Right hindlimb (tissue), 1 donor: ENCODE measurements at regions not wholly inside any gene's neighbourhood (a gene's known extent, or its start where the extent isn't known, plus 50 kb on each side); places are given as distances from the start of the nearest gene placed in this dataset.
"Not testable (repeated sequence)": the region's sequence is repeated elsewhere in the genome, so short reads cannot be mapped to it uniquely, and the experiment has no call there.

Experiments
- DNase-seq: peaks from one replicate; pipeline ENCODE4 v3.0.0-alpha.2; 2018

DNA sequence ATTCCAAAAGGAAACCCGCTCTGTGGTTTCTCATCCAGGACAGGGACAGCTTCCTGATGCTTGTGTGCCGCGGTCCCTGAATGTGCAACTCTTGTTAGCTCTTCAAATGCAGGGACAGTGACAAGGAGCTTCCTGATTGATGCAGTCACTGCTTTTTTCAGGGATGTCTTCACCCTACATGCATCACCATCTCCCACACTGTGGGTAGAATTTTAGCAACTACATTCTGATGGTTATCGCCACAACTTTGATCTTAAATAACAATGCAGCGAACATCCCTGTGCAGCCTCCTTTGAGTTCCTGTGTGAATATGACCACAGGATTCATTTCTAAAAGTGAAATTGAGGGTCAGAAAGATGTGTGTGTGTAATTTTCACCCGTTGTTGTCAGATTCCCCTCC is 115.0 kb downstream of the GGTLC2 start:
- no peak for DNase-seq

- no peak for DNase-seq
Observed at GRCh38 chr22:22759889-22760546, 115.6 kb downstream of the GGTLC2 start.

DNA sequence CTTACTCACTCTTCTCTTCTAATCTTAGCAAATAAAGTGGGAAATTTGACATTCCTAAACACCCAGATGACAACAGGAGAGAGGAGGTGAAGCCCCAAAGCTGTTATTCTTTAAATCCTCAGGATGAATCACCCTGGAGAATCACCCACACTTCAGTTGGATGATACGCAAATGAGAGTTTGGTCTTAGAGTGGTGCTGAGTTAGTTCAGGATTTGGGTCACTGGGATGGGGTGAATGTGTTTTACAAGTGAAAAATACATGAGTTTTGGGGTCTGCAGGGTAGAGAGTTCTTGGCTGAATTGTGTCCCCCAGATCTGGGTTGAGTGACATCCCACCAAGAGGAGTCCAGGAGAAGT is 117.2 kb downstream of the GGTLC2 start:
- no peak for DNase-seq

DNA sequence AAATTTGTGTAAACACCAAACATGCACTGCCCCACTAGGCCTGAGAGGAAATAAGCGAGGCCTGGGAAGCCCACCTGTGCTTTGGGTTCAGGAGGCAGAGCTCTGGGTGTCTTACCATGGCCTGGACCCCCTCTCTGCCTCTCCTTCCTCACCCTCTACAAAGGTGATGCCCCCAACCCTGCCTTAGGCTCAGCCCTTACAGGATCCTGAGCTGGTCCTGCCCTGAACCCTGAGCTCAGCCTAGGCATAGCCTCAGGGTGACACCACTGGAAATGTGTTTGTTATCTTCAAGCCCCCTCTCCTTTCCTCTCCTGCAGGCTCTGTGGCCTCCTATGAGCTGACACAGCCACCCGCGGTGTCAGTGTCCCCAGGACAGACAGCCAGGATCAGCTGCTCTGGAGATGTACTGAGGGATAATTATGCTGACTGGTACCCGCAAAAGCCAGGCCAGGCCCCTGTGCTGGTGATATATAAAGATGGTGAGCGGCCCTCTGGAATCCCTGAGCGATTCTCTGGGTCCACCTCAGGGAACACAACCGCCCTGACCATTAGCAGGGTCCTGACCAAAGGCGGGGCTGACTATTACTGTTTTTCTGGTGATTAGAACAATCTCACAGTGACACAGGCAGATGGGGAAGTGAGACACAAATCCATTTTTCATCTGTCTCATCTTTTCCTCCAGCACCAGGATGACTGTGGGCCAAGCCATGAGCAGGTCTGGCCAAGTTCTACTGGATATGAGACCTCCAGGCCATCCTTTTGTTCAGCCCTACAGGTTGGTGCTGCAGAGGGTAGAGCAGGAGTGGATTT is 117.8 kb downstream of the GGTLC2 start:
- no peak for DNase-seq

DNA sequence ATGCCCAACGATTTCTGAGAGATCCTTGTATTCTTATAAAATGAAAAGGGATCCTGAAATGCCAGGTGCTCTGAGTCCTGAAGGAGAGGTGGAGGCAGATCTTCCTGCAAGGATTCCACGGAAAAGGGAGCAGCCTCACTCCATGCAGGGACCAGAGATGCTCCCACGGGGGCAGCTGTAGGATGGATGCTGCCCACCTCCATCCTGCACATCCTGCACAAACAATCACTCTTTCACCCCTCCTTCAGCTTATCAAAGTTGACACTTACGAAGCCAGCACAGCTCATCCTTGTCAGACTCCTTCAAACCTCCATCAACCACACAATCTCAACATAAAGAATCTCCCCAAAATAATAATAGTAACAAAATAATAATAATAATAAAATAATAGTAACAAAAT is 119.1 kb downstream of the GGTLC2 start:
- no peak for DNase-seq

DNA sequence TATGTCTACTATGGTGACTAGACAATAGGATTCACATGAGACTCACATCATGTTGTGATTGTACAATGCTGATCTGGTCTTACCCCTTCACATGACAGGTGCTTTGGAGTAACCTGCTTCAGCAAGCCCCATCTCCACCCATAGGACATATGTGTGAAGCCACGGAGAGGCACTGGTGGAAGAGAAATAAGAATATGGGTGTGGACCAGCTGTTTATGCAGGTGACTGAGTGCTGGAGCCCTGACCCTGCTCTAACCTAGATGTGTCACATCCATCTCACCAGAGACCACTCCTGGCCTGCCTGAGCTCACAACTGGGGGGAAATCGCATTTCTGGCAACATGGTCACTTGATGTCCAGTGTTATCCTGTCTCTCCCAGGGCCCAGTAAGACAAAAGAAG is 119.7 kb downstream of the GGTLC2 start:
- no peak for DNase-seq

DNA sequence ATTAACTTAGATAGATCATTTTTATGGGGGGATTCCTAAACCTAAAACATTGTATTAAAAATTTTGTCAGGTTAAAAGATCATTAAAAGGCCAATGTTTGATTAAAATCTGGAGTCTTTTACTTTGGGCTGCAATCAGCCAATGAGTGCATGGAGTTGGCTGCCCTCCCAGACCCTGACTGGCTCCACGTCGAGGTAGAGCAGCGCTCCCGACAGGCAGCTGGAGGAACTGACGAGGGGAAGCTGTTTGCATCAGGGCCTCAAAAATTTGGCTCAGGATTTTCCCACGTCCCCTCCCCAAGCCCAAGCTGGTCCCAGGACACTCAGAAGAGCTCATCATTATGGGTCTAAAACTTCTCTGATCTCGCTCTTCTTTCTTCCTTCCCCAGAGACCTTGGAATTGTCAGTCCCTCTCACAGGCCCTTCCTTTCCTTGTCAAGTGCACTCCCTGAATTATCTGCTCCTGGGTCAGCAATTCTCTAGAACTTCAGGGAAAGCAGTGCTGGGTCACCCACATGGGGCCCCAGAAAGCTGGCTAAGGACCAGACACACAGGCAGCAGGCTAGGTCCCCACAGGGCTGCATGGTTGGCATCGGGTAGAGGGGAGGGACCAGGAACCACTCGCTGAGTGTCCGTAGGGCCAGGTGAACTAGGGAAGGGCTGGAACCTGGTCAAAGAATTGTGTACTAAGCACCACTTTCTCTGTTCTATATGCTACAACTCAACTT is 119.6 kb upstream of the IGLL5 start:
- DNase-seq: no peak

- DNase-seq: no peak
Observed at GRCh38 chr22:22768885-22769284, 118.7 kb upstream of the IGLL5 start.

- no peak for DNase-seq
Observed at GRCh38 chr22:22769434-22770279, 118.0 kb upstream of the IGLL5 start.

- DNase-seq: no peak
Observed at GRCh38 chr22:22770280-22770871, 117.2 kb upstream of the IGLL5 start.

GRCh38 chr22:22770881-22771280 is 116.7 kb upstream of the IGLL5 start:
- no peak for DNase-seq

- no peak for DNase-seq
Observed at GRCh38 chr22:22771696-22772377, 115.8 kb upstream of the IGLL5 start.

GRCh38 chr22:22772396-22772795 is 115.2 kb upstream of the IGLL5 start:
- DNase-seq: no peak

DNA sequence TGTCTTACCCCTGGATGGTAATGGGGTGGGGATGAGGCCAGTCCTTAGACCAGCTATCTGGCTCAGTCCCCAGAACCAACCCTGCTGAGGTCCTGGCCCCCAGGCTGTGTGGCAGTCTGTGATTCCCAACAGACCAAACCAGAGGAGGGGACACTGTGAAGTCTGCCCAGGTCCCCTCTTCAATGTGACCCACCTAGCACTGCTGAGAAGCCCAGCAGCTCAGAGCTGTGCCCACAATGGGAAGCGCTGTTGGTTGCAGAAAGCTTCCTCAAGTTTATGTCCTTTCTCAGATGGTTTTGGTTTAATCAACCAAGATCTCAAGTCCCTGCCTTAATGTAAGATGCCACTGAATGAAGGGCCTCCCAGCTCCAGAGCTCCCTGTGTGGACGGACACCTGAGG is 114.7 kb upstream of the IGLL5 start:
- no peak for DNase-seq

DNA sequence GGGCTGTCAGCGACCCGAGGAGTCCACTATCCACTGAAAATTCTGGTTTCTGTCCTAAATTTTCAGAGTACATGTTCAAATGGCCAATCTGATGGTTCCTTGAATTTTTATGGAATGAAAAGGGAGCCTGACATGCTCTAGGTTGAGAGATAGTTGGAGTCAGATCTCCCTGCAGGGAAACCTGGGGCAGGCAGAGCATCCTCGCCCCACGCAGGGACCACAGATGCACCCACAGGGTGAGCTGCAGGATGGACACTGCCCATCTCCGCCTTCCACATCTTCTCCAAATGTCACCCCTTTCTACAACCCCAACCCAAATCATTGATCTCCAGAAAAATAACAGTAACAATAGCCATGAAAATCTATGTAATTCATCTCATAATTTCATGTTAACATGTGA is 114.2 kb upstream of the IGLL5 start:
- no peak for DNase-seq

GRCh38 chr22:22773979-22774604 is 113.5 kb upstream of the IGLL5 start:
- no peak for DNase-seq

DNA sequence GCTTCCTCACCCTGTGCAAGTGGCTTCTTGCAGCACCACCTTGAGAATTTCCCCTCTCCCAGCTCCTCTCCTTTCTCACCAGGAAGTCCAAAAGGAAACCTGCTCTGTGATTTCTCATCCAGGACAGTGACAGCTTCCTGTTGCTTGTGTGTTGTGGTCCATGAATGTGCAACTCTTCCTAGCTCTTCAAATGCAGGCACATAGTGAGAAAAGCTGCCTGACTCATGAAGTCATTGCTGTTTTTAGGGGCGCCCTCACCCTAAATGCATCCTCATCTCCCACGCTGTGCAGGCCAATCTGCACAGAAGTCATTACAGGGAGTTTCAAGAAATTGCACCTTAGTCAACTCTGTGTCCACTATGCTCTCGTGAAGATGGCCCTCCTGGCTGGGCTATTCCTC is 112.9 kb upstream of the IGLL5 start:
- DNase-seq: not testable (repeated sequence)

DNA sequence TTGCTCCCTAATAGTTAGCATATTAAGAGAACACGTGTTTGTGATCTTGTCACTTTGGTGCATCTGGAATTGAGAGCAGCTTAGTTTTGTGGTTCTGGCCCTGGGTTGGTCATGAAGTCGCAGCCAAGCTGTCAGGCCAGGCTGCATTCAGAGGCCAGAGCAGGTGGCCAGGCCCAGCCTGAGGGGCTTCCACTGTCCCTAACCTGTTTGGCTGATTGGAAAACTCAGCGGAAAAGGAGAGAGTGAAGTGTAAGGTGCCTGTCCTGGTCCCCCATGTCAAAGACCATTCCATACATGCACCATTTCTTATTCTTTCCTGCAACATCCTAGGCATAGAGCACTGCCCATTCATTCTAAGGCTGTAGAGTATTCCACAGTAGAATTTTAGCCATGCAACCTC is 111.5 kb upstream of the IGLL5 start:
- DNase-seq: no peak

- DNase-seq: no peak
Observed at GRCh38 chr22:22779213-22779612, 108.4 kb upstream of the IGLL5 start.

GRCh38 chr22:22783575-22783974 is 104.0 kb upstream of the IGLL5 start:
- no peak for DNase-seq

- no peak for DNase-seq
Observed at GRCh38 chr22:22784249-22785039, 103.2 kb upstream of the IGLL5 start.
